ENCODE measurements at regions not wholly inside any gene's neighbourhood (a gene's known extent, or its start where the extent isn't known, plus 50 kb on each side); places are given as distances from the start of the nearest gene placed in this dataset.

- TF ChIP-seq ELF4 (IDR thresholded peaks at IDR 0.05) = no peak
- TF ChIP-seq ARNT (IDR thresholded peaks at IDR 0.05) = no peak
- no peak for TF ChIP-seq SUZ12 (IDR thresholded peaks at IDR 0.05)
- no peak for TF ChIP-seq SP1 (IDR thresholded peaks at IDR 0.05)
Observed at GRCh38 chr1:101603726-101604125, 366.9 kb downstream of the S1PR1 start.
